GM18519 (cell line): ENCODE measurements at regions not wholly inside any gene's neighbourhood (a gene's known extent, or its start where the extent isn't known, plus 50 kb on each side); places are given as distances from the start of the nearest gene placed in this dataset.
A peak's percentile ranks its signal among the peaks of the same experiment; 100 is the strongest.

Source experiments
- ATAC-seq: cut with Tn5 transposase; IDR thresholded peaks from one replicate; pipeline ENCODE4 v1.9.1; 2021; ENCODE audit warnings: mild to moderate bottlenecking, moderate library complexity; ENCODE audit not compliant: unreplicated experiment, low FRiP score

DNA sequence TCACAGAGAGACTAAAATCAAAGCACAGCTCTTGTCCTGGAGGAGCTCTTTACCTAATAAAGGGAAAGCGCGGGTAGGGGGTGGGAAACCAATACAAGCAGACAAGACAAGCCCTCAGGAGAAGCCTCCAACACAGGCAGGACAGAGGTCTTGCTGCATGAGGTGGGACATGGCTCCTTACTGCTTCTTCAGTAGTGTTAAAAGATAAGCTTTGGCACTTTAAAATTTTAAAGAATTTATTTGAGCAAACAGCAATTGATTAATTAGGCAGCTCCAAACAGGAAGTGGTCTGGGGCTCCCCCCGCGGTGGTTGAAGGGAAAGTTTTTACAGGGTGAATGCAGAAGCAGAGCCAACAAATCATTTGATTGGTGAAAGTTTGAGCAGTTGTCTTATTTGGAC is 50.3 kb upstream of the MACC1 start:
- no peak for ATAC-seq

DNA sequence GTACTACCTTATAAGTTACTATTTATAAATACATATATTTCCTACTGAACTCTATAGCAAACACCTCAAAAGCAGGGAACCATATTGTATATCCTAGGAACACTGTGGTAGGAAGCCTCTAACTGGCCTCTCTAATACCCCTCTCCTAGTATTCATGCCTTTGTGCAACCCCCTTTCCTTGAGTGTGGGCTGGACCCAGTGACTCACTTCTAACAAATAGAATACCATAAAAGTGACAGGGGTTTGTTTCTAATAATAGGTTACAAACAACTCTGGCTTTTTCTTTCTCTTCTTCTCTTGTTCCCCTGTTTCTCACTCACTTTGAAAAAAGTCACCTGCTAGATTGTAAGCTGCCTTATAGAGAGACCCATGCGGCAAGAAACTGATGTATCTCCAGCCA is 51.6 kb upstream of the MACC1 start:
- no peak for ATAC-seq

DNA sequence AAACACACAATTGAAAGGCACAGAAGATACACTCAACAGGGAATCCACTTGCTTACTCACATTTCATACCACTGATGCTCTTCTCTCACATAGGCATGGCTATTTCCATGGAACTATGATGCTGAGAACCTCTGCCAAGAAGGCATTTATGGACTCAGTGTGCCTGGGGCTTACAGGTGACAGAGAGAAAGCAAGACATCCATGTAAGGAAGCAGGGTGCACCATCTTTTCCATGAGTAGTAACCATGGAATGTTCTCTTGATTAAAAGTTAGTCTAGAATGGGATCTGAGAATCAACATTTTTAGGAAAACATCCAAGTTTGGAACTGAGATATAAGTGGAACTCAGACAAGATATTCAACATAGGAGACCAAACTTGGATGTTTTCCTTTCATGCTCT is 52.5 kb upstream of the MACC1 start:
- ATAC-seq = no peak

DNA sequence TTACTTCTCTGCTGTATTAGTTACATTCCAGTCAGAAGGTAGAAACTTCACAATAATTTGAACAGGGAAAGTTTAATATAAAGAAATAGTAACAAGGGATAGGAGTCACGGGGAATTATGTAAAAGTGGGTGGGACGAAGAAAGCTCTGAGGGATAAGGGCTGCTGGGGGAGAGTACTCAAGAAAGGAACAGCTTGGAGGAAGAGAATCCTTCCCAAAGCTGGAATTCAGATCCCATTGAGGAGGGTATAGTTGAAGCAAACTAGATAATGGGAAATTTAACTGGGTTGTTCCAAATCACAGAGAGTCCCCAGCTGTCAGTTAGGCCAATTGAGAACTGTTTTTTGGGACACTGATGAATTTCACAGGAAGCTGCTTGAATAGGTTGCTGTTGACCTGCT is 53.2 kb upstream of the MACC1 start:
- ATAC-seq = no peak

DNA sequence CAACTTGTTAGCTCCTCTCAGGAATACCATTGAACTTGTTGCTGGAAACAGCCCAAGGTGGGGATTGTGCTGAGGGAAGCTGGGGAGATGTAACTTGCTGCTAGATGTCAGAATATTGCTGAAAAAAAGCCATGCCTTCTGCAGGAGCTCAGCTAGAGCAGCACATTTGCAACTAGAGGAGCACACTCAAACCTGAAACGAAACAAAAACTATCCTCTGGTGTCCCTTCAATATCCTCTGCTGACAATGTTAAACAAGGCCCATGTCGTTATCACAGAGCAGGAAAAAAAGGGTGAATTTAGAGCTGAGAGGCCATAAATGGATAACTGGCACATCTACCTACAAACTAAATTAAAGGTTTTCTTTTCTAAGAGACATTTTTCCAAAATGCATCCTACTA is 53.7 kb upstream of the MACC1 start:
- ATAC-seq = peak; percentile 93

DNA sequence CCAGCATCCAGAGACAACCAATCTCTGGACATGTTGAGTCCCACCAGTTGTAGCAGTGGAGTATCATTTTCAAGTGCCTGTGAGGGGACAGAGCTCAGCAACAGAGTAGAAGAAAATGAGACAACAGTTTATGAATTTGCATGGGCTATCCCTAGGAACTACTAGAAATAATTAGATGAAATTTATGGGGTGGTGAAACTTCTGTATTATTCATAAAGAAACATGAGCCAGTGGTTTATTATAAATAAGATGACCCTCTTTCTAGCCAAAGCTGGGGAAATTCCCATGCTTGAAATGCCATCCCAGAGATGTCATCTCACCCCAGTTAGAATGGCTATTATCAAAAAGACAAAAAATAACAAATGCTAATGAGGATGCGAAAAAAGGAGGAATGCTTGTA is 55.1 kb upstream of the ITGB8 start:
- ATAC-seq = no peak

DNA sequence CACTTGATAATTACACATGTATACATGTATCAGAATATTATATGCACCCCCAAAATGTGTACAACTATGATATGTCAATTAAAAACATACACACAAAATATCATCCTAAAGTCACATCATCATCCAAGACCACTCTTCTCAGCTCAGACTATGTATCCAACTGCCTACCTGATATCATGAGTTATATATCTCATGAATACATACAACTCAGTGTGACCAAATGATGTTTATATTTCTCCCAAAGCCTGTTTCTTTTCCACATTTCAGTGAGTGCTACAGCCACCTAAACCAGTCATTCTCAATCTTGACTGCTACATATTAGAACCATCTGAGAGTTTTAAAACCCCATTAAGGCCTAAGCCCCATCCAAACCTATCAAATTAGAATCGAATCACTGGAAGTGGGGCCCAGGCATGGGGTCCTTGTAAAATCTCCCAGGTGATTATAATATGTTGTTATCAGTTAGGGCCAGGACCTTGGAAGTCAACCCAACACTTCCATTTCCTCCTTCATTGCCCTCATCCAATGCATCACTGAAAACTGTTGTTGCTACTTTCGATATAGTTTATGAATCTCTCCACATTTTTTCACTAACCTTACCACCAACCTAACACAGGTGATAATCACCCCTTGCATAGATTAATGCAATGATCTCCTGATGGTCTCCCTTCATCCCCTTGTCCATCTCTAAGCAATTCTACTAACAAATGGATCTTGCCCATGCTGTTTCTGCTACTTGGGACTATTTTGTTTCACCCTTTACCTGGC is 53.8 kb upstream of the ITGB8 start:
- ATAC-seq = no peak

DNA sequence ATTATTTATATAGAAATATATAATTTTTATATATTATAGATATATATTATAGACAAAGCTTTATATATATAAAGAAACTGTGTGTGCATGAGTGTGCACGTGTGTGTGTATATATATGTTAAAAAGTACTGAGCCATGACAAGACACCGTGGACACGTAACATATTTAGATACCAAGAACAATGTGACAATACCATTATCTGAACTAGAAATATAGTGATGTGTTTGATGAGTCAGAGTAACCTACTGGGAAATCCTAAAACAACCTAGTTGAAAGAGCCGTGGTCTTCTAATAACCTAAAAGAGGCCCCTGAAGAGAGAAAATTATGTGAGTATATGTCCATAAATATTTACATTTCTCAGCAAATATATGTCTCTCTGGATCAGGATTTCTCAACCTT is 50.7 kb upstream of the ITGB8 start:
- no peak for ATAC-seq

DNA sequence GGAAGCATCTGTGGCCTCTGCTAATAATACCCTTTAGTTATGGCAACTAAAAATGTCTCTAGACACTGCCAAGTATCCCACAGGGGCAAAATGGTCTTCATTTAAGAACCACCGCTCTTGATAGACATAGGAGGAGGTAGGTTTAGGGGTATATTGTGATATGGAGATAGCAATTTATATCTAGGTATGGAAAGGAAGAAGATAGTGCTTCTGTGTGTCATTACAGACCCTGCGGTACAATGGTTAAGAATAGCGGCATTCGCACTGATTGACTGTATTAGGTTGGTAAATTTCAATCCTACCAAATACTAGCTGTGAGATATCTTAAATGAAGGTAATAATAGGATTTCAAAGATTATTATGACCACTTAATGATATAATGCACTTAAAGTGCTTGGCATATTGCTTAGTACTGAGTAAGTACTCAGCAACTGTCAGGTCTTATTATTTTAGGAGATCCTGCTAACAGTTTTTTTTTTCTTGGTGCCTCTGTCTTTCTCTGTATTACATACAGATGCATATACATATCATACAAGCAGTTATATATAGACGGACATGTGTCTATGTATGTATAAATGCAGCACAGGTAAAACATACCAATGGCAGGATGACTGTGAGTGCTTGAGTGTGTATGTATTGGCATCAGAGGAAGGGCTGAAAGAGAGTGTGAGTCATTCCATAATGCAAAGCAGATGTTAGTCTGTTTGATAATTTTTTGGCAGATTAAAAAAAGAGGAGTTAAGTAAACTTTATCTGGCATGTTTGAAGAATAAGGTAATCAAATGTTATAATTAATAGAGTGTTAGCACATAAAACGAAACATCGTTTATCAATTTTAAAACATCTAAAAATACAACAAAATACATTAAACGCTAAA is 50.0 kb upstream of the ITGB8 start:
- ATAC-seq = no peak
